A549 (cell line): ENCODE measurements at regions not wholly inside any gene's neighbourhood (a gene's known extent, or its start where the extent isn't known, plus 50 kb on each side); places are given as distances from the start of the nearest gene placed in this dataset.

Experiments
- BHLHE40 ChIP-seq: IDR thresholded peaks from 2 replicates; pipeline ENCODE4 v1.6.1; 2012; ENCODE audit warnings: low read depth, low read length, inconsistent platforms
- CBX2 ChIP-seq: fragments of 200-600 bp; sonication (generic); IDR thresholded peaks from 2 replicates; pipeline ENCODE4 v1.6.1; 2016; ENCODE audit warnings: low read depth, mild to moderate bottlenecking, borderline replicate concordance
- CTCF ChIP-seq: fragments of >200 bp; sonication (Bioruptor Twin); formaldehyde crosslinking; IDR thresholded peaks from 3 replicates; pipeline ENCODE4 v1.5.1; 2016
- E2F6 ChIP-seq: IDR thresholded peaks from 2 replicates; pipeline ENCODE4 v1.6.1; 2012; ENCODE audit warnings: low read depth, borderline replicate concordance
- ESRRA ChIP-seq: fragments of 150-350 bp; IDR thresholded peaks from 2 replicates; pipeline ENCODE4 v1.6.1; 2014; ENCODE audit warnings: mild to moderate bottlenecking, low read length, borderline replicate concordance
- JUNB ChIP-seq: fragments of >200 bp; sonication (Bioruptor Twin); formaldehyde crosslinking; IDR thresholded peaks from 2 replicates; pipeline ENCODE4 v1.6.1; 2016
- MAX ChIP-seq: IDR thresholded peaks from 2 replicates; pipeline ENCODE4 v1.6.1; 2012
- SMC3 ChIP-seq: fragments of >200 bp; sonication (Bioruptor Twin); formaldehyde crosslinking; IDR thresholded peaks from 3 replicates; pipeline ENCODE4 v1.6.1; 2018; ENCODE audit warnings: inconsistent platforms

GRCh38 chr1:157272729-157273524 is 134.7 kb upstream of the ETV3 start:
- no peak for TF ChIP-seq CTCF
- TF ChIP-seq ESRRA: no peak
- TF ChIP-seq BHLHE40: no peak
- TF ChIP-seq SMC3: no peak
- TF ChIP-seq MAX: no peak
- no peak for TF ChIP-seq JUNB
- no peak for TF ChIP-seq E2F6
- TF ChIP-seq CBX2: no peak
